OCI-LY1 (cell line): ENCODE measurements at regions not wholly inside any gene's neighbourhood (a gene's known extent, or its start where the extent isn't known, plus 50 kb on each side); places are given as distances from the start of the nearest gene placed in this dataset.

Experiments used
- H2AFZ ChIP-seq: fragments of 200-600 bp; sonication (generic), shearing (Covaris generic); 2 replicates; pipeline ENCODE4 v1.6.0; 2014; ENCODE audit warnings: antibody characterized with exemption, mild to moderate bottlenecking, low read length
- H3F3A ChIP-seq: fragments of 200-600 bp; sonication (generic), shearing (Covaris generic); 2 replicates; pipeline ENCODE4 v1.6.0; 2014; ENCODE audit warnings: mild to moderate bottlenecking, antibody characterized with exemption, low read length, moderate library complexity; ENCODE audit not compliant: insufficient read depth
- H3K27ac ChIP-seq: fragments of 200-600 bp; sonication (generic); 2 replicates; pipeline ENCODE4 v1.5.1; 2014; ENCODE audit warnings: low read length, mixed run types, mild to moderate bottlenecking, low read depth; ENCODE audit not compliant: poor library complexity, severe bottlenecking
- H3K27me3 ChIP-seq: fragments of 200-600 bp; sonication (generic); 2 replicates; pipeline ENCODE4 v1.6.0; 2014; ENCODE audit warnings: antibody characterized with exemption, mild to moderate bottlenecking, low read length, moderate library complexity; ENCODE audit not compliant: insufficient read depth
- H3K36me3 ChIP-seq: fragments of 200-600 bp; sonication (generic); 2 replicates; pipeline ENCODE4 v1.6.1; 2014; ENCODE audit warnings: mild to moderate bottlenecking, antibody characterized with exemption, low read length, moderate library complexity, mixed read lengths; ENCODE audit not compliant: insufficient read depth
- H3K4me1 ChIP-seq: fragments of 200-600 bp; sonication (generic); 2 replicates; pipeline ENCODE4 v1.5.1; 2014; ENCODE audit warnings: mild to moderate bottlenecking, low read length, moderate library complexity; ENCODE audit not compliant: insufficient read depth, severe bottlenecking
- H3K4me2 ChIP-seq: fragments of 200-600 bp; sonication (generic), shearing (Covaris generic); 2 replicates; pipeline ENCODE4 v1.6.1; 2014; ENCODE audit warnings: low read length
- H3K4me3 ChIP-seq: fragments of 200-600 bp; sonication (generic); 2 replicates; pipeline ENCODE4 v1.5.1; 2014; ENCODE audit warnings: low read length, low read depth, mild to moderate bottlenecking, mixed read lengths; ENCODE audit not compliant: poor library complexity, severe bottlenecking
- H3K79me2 ChIP-seq: fragments of 200-600 bp; shearing (Covaris generic); 2 replicates; pipeline ENCODE4 v1.6.1; 2016; ENCODE audit warnings: mixed run types, low read length, mixed read lengths; ENCODE audit not compliant: insufficient read depth
- H3K9ac ChIP-seq: fragments of 200-600 bp; sonication (generic), shearing (Covaris generic); 2 replicates; pipeline ENCODE4 v1.6.1; 2014; ENCODE audit warnings: mild to moderate bottlenecking, low read length, mixed read lengths
- H3K9me2 ChIP-seq: fragments of 200-600 bp; sonication (generic), shearing (Covaris generic); 2 replicates; pipeline ENCODE4 v1.6.1; 2014; ENCODE audit warnings: low read depth, mild to moderate bottlenecking, low read length, mixed read lengths
- H3K9me3 ChIP-seq: fragments of 200-600 bp; shearing (Covaris generic); 2 replicates; pipeline ENCODE4 v1.6.1; 2014; ENCODE audit warnings: low read length, mixed read lengths
- H4K20me1 ChIP-seq: fragments of 200-600 bp; sonication (generic), shearing (Covaris generic); 2 replicates; pipeline ENCODE4 v1.6.0; 2016; ENCODE audit warnings: mild to moderate bottlenecking, low read length; ENCODE audit not compliant: insufficient read depth
- EZH2 ChIP-seq: fragments of 200-600 bp; sonication (generic), shearing (Covaris generic); IDR thresholded peaks from 2 replicates; pipeline ENCODE4 v1.8.0; 2017; ENCODE audit warnings: borderline replicate concordance, mixed run types, mild to moderate bottlenecking, antibody characterized with exemption, low read length, moderate library complexity, mixed read lengths
- TF ChIP-seq, protein P1 (sequence below): fragments of 200-600 bp; sonication (generic), shearing (Covaris generic); IDR thresholded peaks from 2 replicates; pipeline ENCODE4 v1.5.1; 2017; ENCODE audit warnings: mild to moderate bottlenecking, antibody characterized with exemption, low read length, moderate library complexity, mixed read lengths

DNA sequence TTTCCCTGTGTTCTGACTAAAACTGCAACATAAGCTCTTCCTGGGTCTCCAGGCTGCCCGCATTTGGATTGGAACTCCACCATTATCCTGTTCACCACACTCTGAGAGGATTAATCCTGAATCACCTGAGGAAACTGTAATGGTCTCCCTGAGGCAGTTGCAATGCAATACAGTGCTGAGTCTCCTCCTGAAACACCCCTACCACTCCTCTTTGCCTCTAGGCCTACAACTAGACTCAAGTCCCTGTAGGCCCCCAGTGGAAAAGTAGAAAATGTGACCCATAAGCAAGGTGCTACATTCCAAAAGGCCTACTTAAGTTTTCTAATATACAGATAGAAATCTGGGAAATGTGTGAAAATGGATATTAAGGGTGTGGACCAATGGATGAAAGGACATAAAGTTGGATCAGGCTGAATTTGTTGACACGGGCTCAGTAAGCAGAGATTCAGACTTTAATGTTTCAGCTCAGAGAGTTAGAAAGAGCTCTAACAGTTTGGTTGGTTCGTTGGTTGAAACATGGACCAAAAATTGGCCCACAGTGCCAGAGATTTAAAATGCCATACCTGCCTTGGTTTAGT is 222.3 kb upstream of the ZC3H15 start:
- Histone ChIP-seq H3K4me1 (no peaks in the 10 kb centered on the region), H3K9me3 (no peaks in the 10 kb centered on the region), H3K36me3 (no peaks in the 10 kb centered on the region), H3K9ac (no peak overlapping the region), H3K79me2 (no peaks in the 10 kb centered on the region), H3K4me3 (no peak overlapping the region), H3F3A (no peaks in the 10 kb centered on the region), H3K9me2 (no peaks in the 10 kb centered on the region), H2AFZ (no peak overlapping the region), H3K4me2 (no peak overlapping the region), H4K20me1 (no peaks in the 10 kb centered on the region), H3K27me3 (no peaks in the 10 kb centered on the region), H3K27ac (no peak overlapping the region)
- TF ChIP-seq, protein P1, sequence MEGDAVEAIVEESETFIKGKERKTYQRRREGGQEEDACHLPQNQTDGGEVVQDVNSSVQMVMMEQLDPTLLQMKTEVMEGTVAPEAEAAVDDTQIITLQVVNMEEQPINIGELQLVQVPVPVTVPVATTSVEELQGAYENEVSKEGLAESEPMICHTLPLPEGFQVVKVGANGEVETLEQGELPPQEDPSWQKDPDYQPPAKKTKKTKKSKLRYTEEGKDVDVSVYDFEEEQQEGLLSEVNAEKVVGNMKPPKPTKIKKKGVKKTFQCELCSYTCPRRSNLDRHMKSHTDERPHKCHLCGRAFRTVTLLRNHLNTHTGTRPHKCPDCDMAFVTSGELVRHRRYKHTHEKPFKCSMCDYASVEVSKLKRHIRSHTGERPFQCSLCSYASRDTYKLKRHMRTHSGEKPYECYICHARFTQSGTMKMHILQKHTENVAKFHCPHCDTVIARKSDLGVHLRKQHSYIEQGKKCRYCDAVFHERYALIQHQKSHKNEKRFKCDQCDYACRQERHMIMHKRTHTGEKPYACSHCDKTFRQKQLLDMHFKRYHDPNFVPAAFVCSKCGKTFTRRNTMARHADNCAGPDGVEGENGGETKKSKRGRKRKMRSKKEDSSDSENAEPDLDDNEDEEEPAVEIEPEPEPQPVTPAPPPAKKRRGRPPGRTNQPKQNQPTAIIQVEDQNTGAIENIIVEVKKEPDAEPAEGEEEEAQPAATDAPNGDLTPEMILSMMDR: no peak
- no peak for TF ChIP-seq EZH2

DNA sequence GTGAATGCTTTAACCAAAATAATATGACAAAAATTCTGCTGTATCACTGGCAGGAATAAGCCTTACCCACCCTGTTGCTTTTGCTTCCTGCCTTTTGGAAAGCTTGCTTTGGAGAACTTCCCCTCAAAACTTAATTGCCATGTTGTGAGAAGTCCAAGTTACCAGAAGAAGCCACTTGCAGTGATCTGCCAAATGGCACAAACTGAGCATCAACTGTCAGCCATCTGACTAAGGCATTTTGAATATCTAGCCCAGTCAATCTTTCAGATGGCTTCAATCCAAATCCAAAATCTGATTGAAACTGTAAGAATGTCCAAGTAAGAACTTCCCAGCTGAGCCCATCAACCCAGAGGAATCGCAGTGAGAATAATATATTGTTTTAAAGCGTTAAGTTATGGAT is 216.5 kb upstream of the ZC3H15 start:
- H3K9me3 ChIP-seq: no peaks in the 10 kb centered on the region
- no peaks in the 10 kb centered on the region for H4K20me1 ChIP-seq
- no peak overlapping the region for H3K9ac ChIP-seq
- no peaks in the 10 kb centered on the region for H3K79me2 ChIP-seq
- H3K4me2 ChIP-seq: no peak overlapping the region
- TF ChIP-seq EZH2: no peak
- TF ChIP-seq, protein P1: no peak
- H3K27ac ChIP-seq: no peak overlapping the region
- H3K9me2 ChIP-seq: no peaks in the 10 kb centered on the region
- H3F3A ChIP-seq: no peaks in the 10 kb centered on the region
- no peaks in the 10 kb centered on the region for H3K27me3 ChIP-seq
- H3K4me3 ChIP-seq: no peak overlapping the region
- H3K36me3 ChIP-seq: no peaks in the 10 kb centered on the region
- no peak overlapping the region for H2AFZ ChIP-seq
- H3K4me1 ChIP-seq: no peaks in the 10 kb centered on the region

DNA sequence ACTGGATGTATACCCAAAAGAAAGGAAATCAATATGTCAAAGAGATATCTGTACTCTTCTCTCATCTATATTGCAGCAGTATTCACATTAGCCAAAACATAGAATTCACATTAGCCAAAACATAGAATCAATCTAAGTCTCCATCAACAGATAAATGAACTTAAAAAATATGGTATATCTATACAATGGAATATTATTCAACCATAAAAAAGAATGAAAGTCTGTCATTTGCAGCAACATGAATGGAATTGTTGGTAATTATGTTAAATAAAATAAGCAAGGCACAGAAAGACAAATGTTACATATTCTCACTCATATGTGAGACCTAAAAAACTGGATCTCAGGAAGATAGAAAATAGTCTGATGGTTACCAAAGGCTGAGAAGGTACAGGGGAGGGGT is 212.1 kb upstream of the ZC3H15 start:
- Histone ChIP-seq H3F3A (no peaks in the 10 kb centered on the region), H3K4me1 (no peaks in the 10 kb centered on the region), H3K36me3 (no peaks in the 10 kb centered on the region), H3K4me3 (no peak overlapping the region), H4K20me1 (no peaks in the 10 kb centered on the region), H3K9ac (no peak overlapping the region), H3K27ac (no peak overlapping the region), H3K4me2 (no peak overlapping the region), H3K9me3 (no peaks in the 10 kb centered on the region), H3K79me2 (no peaks in the 10 kb centered on the region), H3K27me3 (no peaks in the 10 kb centered on the region), H2AFZ (no peak overlapping the region), H3K9me2 (no peaks in the 10 kb centered on the region)
- TF ChIP-seq, protein P1: no peak
- TF ChIP-seq EZH2: no peak
